Adrenal gland (tissue), 9 donors: ENCODE measurements at regions not wholly inside any gene's neighbourhood (a gene's known extent, or its start where the extent isn't known, plus 50 kb on each side); places are given as distances from the start of the nearest gene placed in this dataset.

Source experiments
- DNase-seq, 7 donors: peaks; one replicate each; pipeline ENCODE4 v3.0.0-alpha.2; 2019 to 2020
- H3K27ac ChIP-seq, 5 donors: fragments of 200-600 bp; sonication (generic) in 4 of 5; 1 replicate in 3 of 5; 2 replicates in 2 of 5; pipeline versions ENCODE4 v1.5.1 to v1.8.0; 2016 to 2020; ENCODE audit warnings: mild to moderate bottlenecking in 1 of 5
- H3K27me3 ChIP-seq: fragments of 200-600 bp; 2 replicates; pipeline ENCODE4 v1.8.0; 2021
- H3K36me3 ChIP-seq, 2 donors: fragments of 200-600 bp; replicated peaks in 1 of 2; 1 replicate in 1 of 2; 2 replicates in 1 of 2; pipeline versions ENCODE4 v1.5.1 to v1.8.0; 2018 to 2022
- H3K4me1 ChIP-seq, 2 donors: fragments of 200-600 bp; replicated peaks in 1 of 2; 1 replicate in 1 of 2; 2 replicates in 1 of 2; pipeline versions ENCODE4 v1.5.1 to v1.8.0; 2018 to 2021
- H3K4me3 ChIP-seq, 4 donors: fragments of 200-600 bp; sonication (generic) in 3 of 4; one replicate each; pipeline ENCODE4 v1.5.1; 2016 to 2018
- H3K9me3 ChIP-seq, 3 donors: fragments of 200-600 bp; sonication (generic) in 1 of 3; replicated peaks in 1 of 3; 1 replicate in 2 of 3; 2 replicates in 1 of 3; pipeline versions ENCODE4 v1.5.1 to v1.8.0; 2016 to 2021
- POLR2A ChIP-seq, 2 donors: fragments of 450-650 bp; IDR thresholded peaks; one replicate each; pipeline ENCODE4 v1.6.1; 2017; ENCODE audit warnings: antibody characterized with exemption in 2 of 2, mild to moderate bottlenecking in 2 of 2, moderate library complexity in 1 of 2
- WGBS, 4 donors: extraction: QIAGEN DNeasy Blood & Tissue Kit in 2 of 4; methylation state at CpG; one replicate each; pipeline versions ENCODE4 v1.1.5 to v1.1.7; 2013 to 2017; 5-methylcytosine and 5-hydroxymethylcytosine counted together
- intact Hi-C, 2 donors: fragments of 100-400 bp; cut with DNase I; formaldehyde crosslinking; loops; one replicate each; pipeline versions ENCODE4 v1.14.1 to v1.15.0; 2022 to 2023
- TF ChIP-seq, protein P1 (sequence below), 6 experiments: fragments of 450-650 bp in 4 of 6; fragments of 200-600 bp in 2 of 6; sonication (generic) in 1 of 6; IDR thresholded peaks; 1 replicate in 5 of 6; 2 replicates in 1 of 6; pipeline versions ENCODE4 v1.5.1 to v1.8.0; 2016 to 2021; ENCODE audit warnings: antibody characterized with exemption in 6 of 6, mild to moderate bottlenecking in 2 of 6, moderate library complexity in 1 of 6
- donor health status: healthy with polysubstance abuse.
- donor health status: Bipolar disorder and iron deficiency.
- donor health status: DM: yes; HTN: yes; CAD: no.
- donor health status: DM: no; HTN: no; CAD: no.
- donor health status: DM: no; HTN: no; CAD: no.

DNA sequence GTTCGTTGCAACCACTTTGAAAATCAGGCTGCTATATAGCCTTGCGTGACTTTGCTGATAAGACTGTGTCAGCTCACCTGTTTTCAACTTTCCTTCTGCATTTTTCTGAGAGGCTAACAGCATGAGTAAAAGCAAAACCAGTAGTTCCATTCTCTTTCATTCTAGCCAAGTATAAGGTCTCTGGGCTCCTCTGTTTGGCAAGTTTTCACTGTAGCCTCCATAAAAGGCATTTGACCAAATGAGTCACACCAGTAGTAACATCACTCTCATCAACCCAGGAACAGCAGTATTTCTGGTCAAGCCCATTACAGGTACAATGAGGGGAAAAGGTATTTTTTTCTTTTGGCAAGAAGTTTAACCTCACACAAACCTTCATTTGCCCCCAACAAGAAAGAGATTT, 1149.8 kb upstream of the MIR17HG start:
- Histone ChIP-seq H3K9me3 (no peaks in the 10 kb centered on the region), H3K27me3 (no peaks in the 10 kb centered on the region), H3K4me3 (no peak overlapping the region), H3K36me3 (no peaks in the 10 kb centered on the region), H3K4me1 (no peaks in the 10 kb centered on the region), H3K27ac (no peak overlapping the region)
- 80 to 85% (median 85%) methylated on average over 2 of the region's 2 CpGs for WGBS, 4 donors
- intact Hi-C loops, result no loop called here
- no peak for DNase-seq
- TF ChIP-seq POLR2A (IDR thresholded peaks at IDR 0.05), result no peak
- TF ChIP-seq, protein P1, sequence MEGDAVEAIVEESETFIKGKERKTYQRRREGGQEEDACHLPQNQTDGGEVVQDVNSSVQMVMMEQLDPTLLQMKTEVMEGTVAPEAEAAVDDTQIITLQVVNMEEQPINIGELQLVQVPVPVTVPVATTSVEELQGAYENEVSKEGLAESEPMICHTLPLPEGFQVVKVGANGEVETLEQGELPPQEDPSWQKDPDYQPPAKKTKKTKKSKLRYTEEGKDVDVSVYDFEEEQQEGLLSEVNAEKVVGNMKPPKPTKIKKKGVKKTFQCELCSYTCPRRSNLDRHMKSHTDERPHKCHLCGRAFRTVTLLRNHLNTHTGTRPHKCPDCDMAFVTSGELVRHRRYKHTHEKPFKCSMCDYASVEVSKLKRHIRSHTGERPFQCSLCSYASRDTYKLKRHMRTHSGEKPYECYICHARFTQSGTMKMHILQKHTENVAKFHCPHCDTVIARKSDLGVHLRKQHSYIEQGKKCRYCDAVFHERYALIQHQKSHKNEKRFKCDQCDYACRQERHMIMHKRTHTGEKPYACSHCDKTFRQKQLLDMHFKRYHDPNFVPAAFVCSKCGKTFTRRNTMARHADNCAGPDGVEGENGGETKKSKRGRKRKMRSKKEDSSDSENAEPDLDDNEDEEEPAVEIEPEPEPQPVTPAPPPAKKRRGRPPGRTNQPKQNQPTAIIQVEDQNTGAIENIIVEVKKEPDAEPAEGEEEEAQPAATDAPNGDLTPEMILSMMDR (IDR thresholded peaks at IDR 0.05), result no peak

DNA sequence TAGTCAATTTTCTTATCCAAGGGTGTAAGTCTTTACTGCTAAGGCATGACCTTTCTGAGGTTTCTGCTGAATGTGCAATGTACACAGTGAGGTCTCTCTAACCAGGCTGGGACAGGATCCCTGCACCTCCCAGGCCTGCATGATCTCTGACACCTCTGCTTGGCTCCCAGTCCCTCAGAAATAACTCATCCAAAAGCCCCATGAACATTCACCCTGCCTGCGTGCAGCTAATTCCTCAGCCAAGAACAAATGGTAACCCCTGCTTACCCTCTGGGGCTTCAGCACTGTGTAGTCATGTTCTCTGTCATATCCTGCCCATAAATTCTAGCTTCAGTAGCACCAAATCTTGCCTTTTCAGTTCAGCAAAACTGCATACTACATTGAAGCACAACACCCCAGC, 1146.3 kb upstream of the MIR17HG start:
- no peaks in the 10 kb centered on the region for H3K9me3 ChIP-seq
- peak in 1 of 7 donors; percentile 3 for DNase-seq
- no peaks in the 10 kb centered on the region for H3K36me3 ChIP-seq
- WGBS, 4 donors, result 37 to 57% (median 51%) methylated on average over 1 of the region's 1 CpG
- H3K27me3 ChIP-seq, result no peaks in the 10 kb centered on the region
- no peaks in the 10 kb centered on the region for H3K4me1 ChIP-seq
- H3K4me3 ChIP-seq, result no peak overlapping the region
- intact Hi-C loops, result no loop called here
- no peak overlapping the region for H3K27ac ChIP-seq
- TF ChIP-seq, protein P1 (IDR thresholded peaks at IDR 0.05), result no peak
- no peak for TF ChIP-seq POLR2A (IDR thresholded peaks at IDR 0.05)

DNA sequence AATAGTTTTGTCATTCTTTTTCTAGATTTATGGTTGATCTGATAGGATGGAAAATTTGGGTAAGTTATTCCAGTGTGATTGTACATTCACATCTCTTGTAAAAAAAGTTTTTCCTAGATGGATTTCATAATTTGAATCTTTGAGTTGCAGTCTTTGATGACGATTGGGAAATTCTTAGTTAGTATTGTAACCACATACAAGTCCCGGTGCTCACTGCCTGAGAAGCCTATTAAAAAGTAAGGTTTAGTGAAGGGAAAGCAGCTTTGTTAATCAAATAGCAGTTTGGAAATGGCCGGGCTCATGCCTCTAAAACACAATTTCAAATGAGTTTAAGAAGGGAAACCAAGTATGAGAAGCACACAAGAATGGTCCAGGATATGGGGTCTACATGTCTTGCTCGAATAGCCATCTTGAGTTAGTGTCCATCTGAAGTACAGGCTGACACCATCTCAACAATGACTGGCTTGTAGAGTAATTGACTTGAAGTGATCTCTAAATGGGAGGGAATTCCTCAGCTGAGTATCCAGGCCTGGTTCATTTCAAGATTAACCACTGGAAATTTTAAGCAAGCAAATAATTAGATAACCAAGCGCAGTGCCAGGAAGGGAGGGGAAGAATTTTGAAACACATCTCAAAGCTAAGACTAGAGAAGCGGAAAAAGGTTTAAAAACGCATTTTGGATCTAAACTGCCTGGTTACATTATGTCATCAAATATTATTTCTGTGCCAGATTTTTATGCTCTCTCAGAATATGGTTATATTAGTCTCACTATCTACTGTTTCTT, 1145.6 kb upstream of the MIR17HG start:
- H3K27ac ChIP-seq, result no peak overlapping the region
- H3K9me3 ChIP-seq, result no peaks in the 10 kb centered on the region
- H3K4me3 ChIP-seq, result no peak overlapping the region
- no peak for DNase-seq
- H3K4me1 ChIP-seq, result no peaks in the 10 kb centered on the region
- no peaks in the 10 kb centered on the region for H3K27me3 ChIP-seq
- H3K36me3 ChIP-seq, result no peaks in the 10 kb centered on the region
- TF ChIP-seq, protein P1 (IDR thresholded peaks at IDR 0.05), result no peak
- TF ChIP-seq POLR2A (IDR thresholded peaks at IDR 0.05), result no peak
- intact Hi-C loops, result no loop called here
- WGBS, 4 donors, result 57 to 79% (median 59%) methylated on average over 7 of the region's 7 CpGs

DNA sequence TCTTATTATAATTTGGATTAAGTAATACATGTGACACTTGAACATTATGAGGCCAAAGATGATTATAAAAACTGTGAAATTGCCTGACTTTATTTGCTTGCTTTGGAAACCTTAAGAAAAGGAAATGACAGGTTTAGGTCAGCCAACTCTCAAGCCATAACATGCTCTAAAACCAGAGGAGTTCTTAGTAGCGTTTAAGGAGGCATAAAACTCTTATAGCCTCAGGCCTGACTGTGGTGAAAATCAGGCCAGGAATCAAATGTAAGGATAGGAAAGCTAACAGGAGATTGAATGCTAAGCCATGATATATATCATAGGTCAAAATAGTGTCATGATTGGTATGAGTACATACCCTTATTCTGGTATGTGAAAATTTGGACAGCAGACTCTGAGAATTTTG, 1142.4 kb upstream of the MIR17HG start:
- Histone ChIP-seq H3K27me3 (no peaks in the 10 kb centered on the region), H3K27ac (no peak overlapping the region), H3K4me3 (no peak overlapping the region), H3K9me3 (no peaks in the 10 kb centered on the region), H3K36me3 (no peaks in the 10 kb centered on the region), H3K4me1 (no peaks in the 10 kb centered on the region)
- no peak for DNase-seq
- TF ChIP-seq, protein P1 (IDR thresholded peaks at IDR 0.05), result no peak
- no peak for TF ChIP-seq POLR2A (IDR thresholded peaks at IDR 0.05)
- 59 to 82% (median 69%) methylated on average over 1 of the region's 1 CpG for WGBS, 4 donors
- intact Hi-C loops, result no loop called here
